H1 (cell line): ENCODE measurements at regions not wholly inside any gene's neighbourhood (a gene's known extent, or its start where the extent isn't known, plus 50 kb on each side); places are given as distances from the start of the nearest gene placed in this dataset.

Experiments used
- CTCF ChIA-PET: fragments of 300-600 bp; sonication (Branson Sonifier 250); formaldehyde crosslinking; loops from one replicate; lab custom pipeline; 2021; ENCODE audit not compliant: partially characterized antibody; lab: Charles Lee
- POLR2A ChIA-PET: fragments of 300-600 bp; sonication (Branson Sonifier 250); formaldehyde crosslinking; loops from one replicate; lab custom pipeline; 2021; ENCODE audit warnings: inconsistent platforms; ENCODE audit not compliant: partially characterized antibody; lab: Charles Lee
- DNase-seq, 2 experiments: peaks; one replicate each; pipeline versions ENCODE4 v3.0.0 to v3.0.0-alpha.2; 2010 to 2022; ENCODE audit warnings: low spot score in 2 of 2, low read depth in 1 of 2, mixed read lengths in 1 of 2
- FAIRE-seq: peaks from 2 replicates; lab custom pipeline; 2011; peaks lifted over from hg19 to GRCh38; lab: Jason Lieb, UNC
- H2AFZ ChIP-seq: 2 replicates; pipeline ENCODE4 v1.8.1; 2012; ENCODE audit warnings: low read length, inconsistent platforms
- H2AK5ac ChIP-seq: 2 replicates; pipeline ENCODE4 v1.6.1; 2013; ENCODE audit warnings: low read depth, low read length
- H2BK120ac ChIP-seq: replicated peaks from 2 replicates; pipeline ENCODE3; 2013; ENCODE audit warnings: low read depth, low read length, inconsistent platforms
- H2BK12ac ChIP-seq: 2 replicates; pipeline ENCODE4 v1.6.1; 2013; ENCODE audit warnings: low read depth, low read length
- H2BK15ac ChIP-seq: 2 replicates; pipeline ENCODE4 v1.6.1; 2013; ENCODE audit warnings: low read length
- H2BK20ac ChIP-seq: 2 replicates; pipeline ENCODE4 v1.6.1; 2013; ENCODE audit warnings: low read length
- H2BK5ac ChIP-seq: 2 replicates; pipeline ENCODE4 v1.6.1; 2013; ENCODE audit warnings: low read depth, low read length
- H3K14ac ChIP-seq: 2 replicates; pipeline ENCODE4 v1.6.1; 2013; ENCODE audit warnings: inconsistent platforms; ENCODE audit not compliant: insufficient read length
- H3K18ac ChIP-seq: 2 replicates; pipeline ENCODE4 v1.6.1; 2013; ENCODE audit warnings: low read length; ENCODE audit errors: extremely low read depth
- H3K23ac ChIP-seq: 2 replicates; pipeline ENCODE4 v1.6.1; 2013; ENCODE audit warnings: inconsistent platforms; ENCODE audit not compliant: insufficient read length
- H3K23me2 ChIP-seq: 2 replicates; pipeline ENCODE4 v1.6.1; 2013; ENCODE audit warnings: low read depth, low read length
- H3K27ac ChIP-seq: 2 replicates; pipeline ENCODE4 v1.6.1; 2011; ENCODE audit warnings: low read depth, low read length, inconsistent platforms
- H3K27me3 ChIP-seq, 4 experiments: replicated peaks in 1 of 4; 1 replicate in 1 of 4; 2 replicates in 3 of 4; pipeline versions ENCODE4 v1.6.1 to v1.8.1; 2011 to 2013; ENCODE audit warnings: low read length in 3 of 4, mild to moderate bottlenecking in 3 of 4, inconsistent platforms in 2 of 4, mixed read lengths in 2 of 4, moderate library complexity in 1 of 4; ENCODE audit not compliant: control insufficient read depth in 3 of 4, insufficient read depth in 3 of 4; ENCODE audit errors: extremely low read depth in 1 of 4
- H3K36me3 ChIP-seq, 4 experiments: 2 replicates each; pipeline versions ENCODE4 v1.6.1 to v1.8.1; 2011 to 2013; ENCODE audit warnings: mild to moderate bottlenecking in 4 of 4, low read length in 3 of 4, moderate library complexity in 2 of 4, control low read depth in 1 of 4, inconsistent platforms in 1 of 4; ENCODE audit not compliant: insufficient read depth in 4 of 4, control insufficient read depth in 2 of 4
- H3K4ac ChIP-seq: replicated peaks from 2 replicates; pipeline ENCODE3; 2013; ENCODE audit warnings: low read length, low read depth, mixed read lengths, inconsistent platforms; ENCODE audit not compliant: insufficient read length
- H3K4me1 ChIP-seq, 4 experiments: replicated peaks in 1 of 4; 1 replicate in 1 of 4; 2 replicates in 3 of 4; pipeline versions ENCODE4 v1.6.1 to v1.8.1; 2011 to 2013; ENCODE audit warnings: low read length in 3 of 4, inconsistent platforms in 2 of 4, mixed read lengths in 1 of 4; ENCODE audit not compliant: insufficient read depth in 4 of 4, control insufficient read depth in 3 of 4
- H3K4me2 ChIP-seq, 2 experiments: 2 replicates each; pipeline versions ENCODE4 v1.6.1 to v1.8.1; 2011 to 2013; ENCODE audit warnings: low read depth in 2 of 2, low read length in 2 of 2, control low read depth in 1 of 2, inconsistent platforms in 1 of 2, mild to moderate bottlenecking in 1 of 2; ENCODE audit not compliant: insufficient read depth in 1 of 2
- H3K4me3 ChIP-seq, 4 experiments: fragments of 200-600, 300-600 bp in 1 of 4; sonication (generic), shearing (Covaris generic), sonication (Bioruptor Twin) in 1 of 4; 2 replicates each; pipeline versions ENCODE4 v1.5.1 to v1.8.1; 2011 to 2016; ENCODE audit warnings: low read length in 4 of 4, low read depth in 3 of 4, control low read depth in 2 of 4, inconsistent platforms in 2 of 4, mild to moderate bottlenecking in 2 of 4, mixed read lengths in 1 of 4, moderate library complexity in 1 of 4; ENCODE audit not compliant: insufficient read depth in 2 of 4; ENCODE audit errors: extremely low read depth in 1 of 4
- H3K56ac ChIP-seq: replicated peaks from 2 replicates; pipeline ENCODE3; 2013; ENCODE audit warnings: low read depth, mild to moderate bottlenecking, mixed read lengths, low read length, inconsistent platforms; ENCODE audit not compliant: insufficient read length
- H3K79me1 ChIP-seq: 2 replicates; pipeline ENCODE4 v1.6.1; 2013; ENCODE audit warnings: low read depth, low read length, control low read depth
- H3K79me2 ChIP-seq, 2 experiments: 2 replicates each; pipeline versions ENCODE4 v1.6.1 to v1.8.1; 2012 to 2013; ENCODE audit warnings: low read length in 2 of 2, mild to moderate bottlenecking in 2 of 2, inconsistent platforms in 1 of 2; ENCODE audit not compliant: insufficient read depth in 2 of 2, control insufficient read depth in 1 of 2
- H3K9ac ChIP-seq, 4 experiments: replicated peaks in 1 of 4; 1 replicate in 1 of 4; 2 replicates in 3 of 4; pipeline versions ENCODE4 v1.6.1 to v1.8.1; 2011 to 2013; ENCODE audit warnings: low read depth in 3 of 4, low read length in 3 of 4, control low read depth in 2 of 4, mild to moderate bottlenecking in 2 of 4, moderate library complexity in 2 of 4, inconsistent platforms in 1 of 4; ENCODE audit errors: extremely low read depth in 1 of 4
- H3K9me3 ChIP-seq, 2 experiments: 2 replicates each; pipeline versions ENCODE4 v1.6.1 to v1.8.1; 2012 to 2013; ENCODE audit warnings: mild to moderate bottlenecking in 2 of 2, moderate library complexity in 2 of 2, control low read depth in 1 of 2, inconsistent platforms in 1 of 2, low read depth in 1 of 2, low read length in 1 of 2, mixed read lengths in 1 of 2; ENCODE audit not compliant: insufficient read depth in 2 of 2
- H4K20me1 ChIP-seq, 2 experiments: replicated peaks in 1 of 2; 2 replicates each; pipeline versions ENCODE3 to v1.8.1; 2011 to 2013; ENCODE audit warnings: inconsistent platforms in 2 of 2, low read length in 2 of 2, mild to moderate bottlenecking in 1 of 2; ENCODE audit not compliant: insufficient read depth in 2 of 2, control insufficient read depth in 1 of 2
- H4K5ac ChIP-seq: 2 replicates; pipeline ENCODE4 v1.6.1; 2013; ENCODE audit warnings: low read length, low read depth, mixed read lengths, inconsistent platforms; ENCODE audit not compliant: insufficient read length
- H4K8ac ChIP-seq: 2 replicates; pipeline ENCODE4 v1.8.0; 2013; ENCODE audit warnings: mild to moderate bottlenecking, moderate library complexity, low read length, inconsistent platforms; ENCODE audit not compliant: insufficient read depth; ENCODE audit errors: extremely low read depth
- H4K91ac ChIP-seq: replicated peaks from 2 replicates; pipeline ENCODE3; 2013; ENCODE audit warnings: low read length, mixed read lengths, inconsistent platforms; ENCODE audit not compliant: insufficient read length
- ASH2L ChIP-seq: fragments of 200-600, 300-600 bp; sonication (generic); IDR thresholded peaks from one replicate; pipeline ENCODE4 v1.7.1; 2017; ENCODE audit warnings: low read length
- CBX8 ChIP-seq: fragments of 300-800, 300-1000 bp; sonication (generic); IDR thresholded peaks from 2 replicates; pipeline ENCODE4 v1.7.1; 2016; ENCODE audit warnings: low read depth, low read length, borderline replicate concordance
- CHD1 ChIP-seq: IDR thresholded peaks from 2 replicates; pipeline ENCODE4 v1.6.1; 2012; ENCODE audit warnings: low read depth, low read length, improper control_type of control experiment
- E2F6 ChIP-seq: IDR thresholded peaks from 2 replicates; pipeline ENCODE4 v1.6.1; 2012; ENCODE audit warnings: inconsistent platforms
- EP300 ChIP-seq, 2 experiments: IDR thresholded peaks; 1 replicate in 1 of 2; 2 replicates in 1 of 2; pipeline ENCODE4 v1.6.1; 2011 to 2012; ENCODE audit warnings: low read depth in 2 of 2, low read length in 2 of 2, mild to moderate bottlenecking in 2 of 2, borderline replicate concordance in 1 of 2, inconsistent platforms in 1 of 2, moderate library complexity in 1 of 2
- GTF2F1 ChIP-seq: IDR thresholded peaks from 2 replicates; pipeline ENCODE4 v1.6.1; 2012; ENCODE audit warnings: low read depth, low read length, improper control_type of control experiment, borderline replicate concordance
- NANOG ChIP-seq: IDR thresholded peaks from 2 replicates; pipeline ENCODE4 v1.6.1; 2011; ENCODE audit warnings: low read length, low read depth, mild to moderate bottlenecking, inconsistent platforms; ENCODE audit not compliant: insufficient read depth, poor library complexity, severe bottlenecking
- RAD21 ChIP-seq, 2 experiments: IDR thresholded peaks in 1 of 2; conservative IDR thresholded peaks in 1 of 2; 2 replicates each; pipeline ENCODE4 v1.6.1; 2011; ENCODE audit warnings: low read depth in 2 of 2, low read length in 2 of 2, improper control_type of control experiment in 1 of 2, inconsistent platforms in 1 of 2, mild to moderate bottlenecking in 1 of 2, moderate library complexity in 1 of 2
- RFX5 ChIP-seq: IDR thresholded peaks from 2 replicates; pipeline ENCODE4 v1.6.1; 2011; ENCODE audit warnings: low read depth, low read length, improper control_type of control experiment, borderline replicate concordance
- RXRA ChIP-seq: IDR thresholded peaks from 2 replicates; pipeline ENCODE4 v1.6.1; 2011; ENCODE audit warnings: low read depth, mild to moderate bottlenecking, low read length, moderate library complexity; ENCODE audit not compliant: insufficient read depth
- SIX5 ChIP-seq: IDR thresholded peaks from 2 replicates; pipeline ENCODE4 v1.6.1; 2011; ENCODE audit warnings: mild to moderate bottlenecking, low read depth, low read length
- YY1 ChIP-seq: IDR thresholded peaks from 2 replicates; pipeline ENCODE4 v1.6.1; 2011; ENCODE audit warnings: low read depth, mild to moderate bottlenecking, low read length
- WGBS, 2 experiments: shearing (Covaris generic) in 1 of 2; methylation state at CpG; one replicate each; pipeline versions ENCODE4 v1.1.6 to v1.1.7; 2013 to 2015; ENCODE audit warnings: low lambda C conversion rate in 2 of 2, mixed read lengths in 2 of 2, inconsistent platforms in 1 of 2, low coverage in 1 of 2, missing lambda C conversion rate in 1 of 2; ENCODE audit not compliant: insufficient replicate concordance in 2 of 2, insufficient coverage in 1 of 2, insufficient read length in 1 of 2; ENCODE audit errors: extremely low coverage in 1 of 2, missing lambda C conversion rate in 1 of 2; 5-methylcytosine and 5-hydroxymethylcytosine counted together

- Histone ChIP-seq H2BK5ac (peak overlapping the region; percentile 64; the same call in 1 of the 2 replicates), H3K27me3 (0 out of 7 replicates have a peak, but pooled peaks cover 0 to 4% (median 1%) of the 10 kb centered on the region in 4 experiments), H3K23me2 (peaks cover 19% of the 10 kb centered on the region; the same call in 1 of the 2 replicates), H2AFZ (no peak overlapping the region), H3K4me1 (peaks cover 7 to 14% (median 8%) of the 10 kb centered on the region in 4 experiments), H2BK12ac (no peak overlapping the region; the same call in 1 of the 2 replicates), H3K36me3 (no peaks in the 10 kb centered on the region), H3K9me3 (no peaks in the 10 kb centered on the region), H4K5ac (no peak overlapping the region), H3K4me2 (peak overlapping the region; percentile 57 to 68), H3K79me2 (no peaks in the 10 kb centered on the region), H3K79me1 (no peaks in the 10 kb centered on the region), H4K8ac (no peak overlapping the region), H2BK15ac (no peak overlapping the region), H2BK120ac (peak overlapping the region; percentile 75), H3K9ac (no peak overlapping the region), H3K27ac (no peak overlapping the region), H2BK20ac (peak overlapping the region; percentile 11; the same call in 1 of the 2 replicates), H3K18ac (no peak overlapping the region), H4K91ac (peak overlapping the region; percentile 89), H2AK5ac (no peak overlapping the region), H3K23ac (no peak overlapping the region), H4K20me1 (peaks cover 0 to 5% of the 10 kb centered on the region in 2 experiments), H3K56ac (no peak overlapping the region), H3K14ac (no peak overlapping the region), H3K4ac (no peak overlapping the region), H3K4me3 (peak overlapping the region in 1 of 4 experiments; percentile 41; a peak in 2 of 8 replicates)
- FAIRE-seq (no peak), DNase-seq (no peak)
- TF ChIP-seq E2F6 (no peak), NANOG (no peak), YY1 (no peak), SIX5 (no peak), RAD21 (IDR thresholded peaks at IDR 0.05 in 1 of 2, conservative IDR thresholded peaks at IDR 0.05 in 1 of 2; ENCODE audit: low read depth in 2 of 2, low read length in 2 of 2) (no peak), ASH2L (no peak), GTF2F1 (no peak), RXRA (no peak), RFX5 (no peak), CHD1 (no peak), CBX8 (no peak), EP300 (IDR thresholded peaks at IDR 0.05; ENCODE audit: borderline replicate concordance in 1 of 2, low read depth in 2 of 2, low read length in 2 of 2) (no peak)
- 26% methylated on average over 10 of the region's 10 CpGs; no CpG with 5 or more reads in 1 of the 2 experiments for WGBS, 2 experiments
- CTCF ChIA-PET: interaction anchor here (1.4 kb wide), 1 partner anchor 8 kb away, joined by 3 read pairs; no protein-coding TSS in a partner anchor
- POLR2A ChIA-PET: no interaction called here
Observed at GRCh38 chr5:3787604-3788003, 192.0 kb downstream of the IRX1 start.
